T-helper 22 cell (primary cell): ENCODE measurements at regions not wholly inside any gene's neighbourhood (a gene's known extent, or its start where the extent isn't known, plus 50 kb on each side); places are given as distances from the start of the nearest gene placed in this dataset.

Experiments used
- DNase-seq: peaks from one replicate; pipeline ENCODE4 v3.0.0-alpha.2; 2020; ENCODE audit warnings: low read depth

- no peak for DNase-seq
Observed at GRCh38 chr2:217749008-217749407, 253.8 kb downstream of the TNS1 start.

GRCh38 chr2:217746808-217747207 is 256.0 kb downstream of the TNS1 start:
- DNase-seq = no peak

- no peak for DNase-seq
Observed at GRCh38 chr2:217743966-217744761, 258.6 kb downstream of the TNS1 start.

- DNase-seq = no peak
Observed at GRCh38 chr2:217743407-217743806, 259.4 kb downstream of the TNS1 start.

- no peak for DNase-seq
Observed at GRCh38 chr2:217742841-217743240, 260.0 kb downstream of the TNS1 start.

- DNase-seq = no peak
Observed at GRCh38 chr2:217742276-217742675, 260.5 kb downstream of the TNS1 start.

- DNase-seq = no peak
Observed at GRCh38 chr2:217741381-217741955, 261.3 kb downstream of the TNS1 start.

- DNase-seq = no peak
Observed at GRCh38 chr2:217740756-217741155, 262.0 kb downstream of the TNS1 start.

GRCh38 chr2:217740178-217740577 is 262.6 kb downstream of the TNS1 start:
- DNase-seq = no peak

- no peak for DNase-seq
Observed at GRCh38 chr2:217739741-217740140, 263.1 kb downstream of the TNS1 start.

- DNase-seq = no peak
Observed at GRCh38 chr2:217738061-217738460, 264.7 kb downstream of the TNS1 start.

GRCh38 chr2:217736776-217737550 is 265.8 kb downstream of the TNS1 start:
- no peak for DNase-seq

GRCh38 chr2:217735899-217736298 is 266.9 kb downstream of the TNS1 start:
- DNase-seq = no peak

GRCh38 chr2:217735034-217735433 is 267.8 kb downstream of the TNS1 start:
- DNase-seq = no peak

GRCh38 chr2:217733461-217733860 is 269.3 kb downstream of the TNS1 start:
- DNase-seq = no peak

GRCh38 chr2:217732992-217733391 is 269.8 kb downstream of the TNS1 start:
- no peak for DNase-seq

- no peak for DNase-seq
Observed at GRCh38 chr2:217731805-217732204, 271.0 kb downstream of the TNS1 start.

- no peak for DNase-seq
Observed at GRCh38 chr2:217729421-217730053, 273.3 kb downstream of the TNS1 start.

GRCh38 chr2:217727801-217728200 is 275.0 kb downstream of the TNS1 start:
- DNase-seq = no peak

- DNase-seq = no peak
Observed at GRCh38 chr2:217725409-217725808, 277.4 kb downstream of the TNS1 start.

GRCh38 chr2:217724471-217724870 is 278.3 kb downstream of the TNS1 start:
- no peak for DNase-seq

- DNase-seq = no peak
Observed at GRCh38 chr2:217723981-217724380, 278.8 kb downstream of the TNS1 start.
